ENCODE measurements at regions not wholly inside any gene's neighbourhood (a gene's known extent, or its start where the extent isn't known, plus 50 kb on each side); places are given as distances from the start of the nearest gene placed in this dataset.
"Not testable (repeated sequence)": the region's sequence is repeated elsewhere in the genome, so short reads cannot be mapped to it uniquely, and the experiment has no call there.

GRCh38 chrX:109878236-109878635 is 124.7 kb upstream of the TMEM164 start:
- no peak overlapping the region for H2AFZ ChIP-seq (ENCODE audit: low read length)
- H4K20me1 ChIP-seq (ENCODE audit: insufficient read depth, low read depth, low read length), result no peaks in the 10 kb centered on the region

GRCh38 chrX:109879991-109880390 is 122.9 kb upstream of the TMEM164 start:
- no peaks in the 10 kb centered on the region for H3K9me2 ChIP-seq (replicated peaks; ENCODE audit: insufficient read depth, low read length)
- H2AFZ ChIP-seq (ENCODE audit: low read length), result no peak overlapping the region
- no peaks in the 10 kb centered on the region for H4K20me1 ChIP-seq (ENCODE audit: insufficient read depth, low read depth, low read length)
- H3K27ac ChIP-seq (ENCODE audit: low read length), result no peak overlapping the region
- no peak overlapping the region for H3K4me3 ChIP-seq (ENCODE audit: low read length)
- H3K9me3 ChIP-seq (ENCODE audit: low read length), result no peaks in the 10 kb centered on the region
- no peaks in the 10 kb centered on the region for H3K4me1 ChIP-seq (ENCODE audit: low read length)
- no peak for DNase-seq
- H3K36me3 ChIP-seq (ENCODE audit: insufficient read depth, low read length), result no peaks in the 10 kb centered on the region
- no peaks in the 10 kb centered on the region for H3K79me2 ChIP-seq (ENCODE audit: low read length)
- H3K27me3 ChIP-seq (ENCODE audit: low read length), result no peaks in the 10 kb centered on the region
- H3K9ac ChIP-seq (ENCODE audit: low read length), result no peak overlapping the region
- H3K4me2 ChIP-seq (ENCODE audit: low read depth, low read length, poor library complexity, severe bottlenecking), result no peak overlapping the region

More at GRCh38 chrX:109878236-109878635, 124.7 kb upstream of the TMEM164 start:
- no peaks in the 10 kb centered on the region for H3K27me3 ChIP-seq (ENCODE audit: low read length)
- H3K4me2 ChIP-seq (ENCODE audit: low read depth, low read length, poor library complexity, severe bottlenecking), result no peak overlapping the region
- no peaks in the 10 kb centered on the region for H3K9me2 ChIP-seq (replicated peaks; ENCODE audit: insufficient read depth, low read length)
- no peak for DNase-seq
- no peak overlapping the region for H3K9ac ChIP-seq (ENCODE audit: low read length)
- no peak overlapping the region for H3K27ac ChIP-seq (ENCODE audit: low read length)
- H3K36me3 ChIP-seq (ENCODE audit: insufficient read depth, low read length), result no peaks in the 10 kb centered on the region
- H3K4me1 ChIP-seq (ENCODE audit: low read length), result no peaks in the 10 kb centered on the region
- H3K4me3 ChIP-seq (ENCODE audit: low read length), result no peak overlapping the region
- no peaks in the 10 kb centered on the region for H3K9me3 ChIP-seq (ENCODE audit: low read length)
- H3K79me2 ChIP-seq (ENCODE audit: low read length), result no peaks in the 10 kb centered on the region

DNA sequence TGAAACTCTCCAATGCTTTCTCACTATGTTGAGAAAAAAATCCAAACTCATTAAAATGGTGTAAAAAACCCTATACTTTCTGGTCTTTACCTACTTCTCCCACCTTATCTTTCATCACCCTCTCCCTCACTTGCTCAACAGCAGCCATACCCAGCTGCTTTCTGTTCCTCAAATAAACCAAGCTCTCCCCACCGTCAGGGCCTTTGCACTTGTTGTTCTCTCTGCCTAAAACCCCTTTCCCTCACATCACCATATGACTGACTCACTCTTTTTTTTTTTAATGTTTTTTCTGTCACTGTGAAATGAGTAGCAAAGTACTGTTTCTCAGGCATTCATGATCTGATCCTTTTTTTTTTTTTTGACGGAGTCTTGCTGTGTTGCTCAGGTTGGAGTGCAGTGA is 122.3 kb upstream of the TMEM164 start:
- no peaks in the 10 kb centered on the region for H3K9me3 ChIP-seq (ENCODE audit: low read length)
- H3K27ac ChIP-seq (ENCODE audit: low read length), result no peak overlapping the region
- H3K9ac ChIP-seq (ENCODE audit: low read length), result no peak overlapping the region
- no peaks in the 10 kb centered on the region for H3K36me3 ChIP-seq (ENCODE audit: insufficient read depth, low read length)
- no peaks in the 10 kb centered on the region for H3K9me2 ChIP-seq (replicated peaks; ENCODE audit: insufficient read depth, low read length)
- H2AFZ ChIP-seq (ENCODE audit: low read length), result no peak overlapping the region
- no peak overlapping the region for H3K4me2 ChIP-seq (ENCODE audit: low read depth, low read length, poor library complexity, severe bottlenecking)
- H3K79me2 ChIP-seq (ENCODE audit: low read length), result no peaks in the 10 kb centered on the region
- DNase-seq, result no peak
- no peaks in the 10 kb centered on the region for H3K4me1 ChIP-seq (ENCODE audit: low read length)
- H3K4me3 ChIP-seq (ENCODE audit: low read length), result no peak overlapping the region
- no peaks in the 10 kb centered on the region for H3K27me3 ChIP-seq (ENCODE audit: low read length)
- H4K20me1 ChIP-seq (ENCODE audit: insufficient read depth, low read depth, low read length), result no peaks in the 10 kb centered on the region

DNA sequence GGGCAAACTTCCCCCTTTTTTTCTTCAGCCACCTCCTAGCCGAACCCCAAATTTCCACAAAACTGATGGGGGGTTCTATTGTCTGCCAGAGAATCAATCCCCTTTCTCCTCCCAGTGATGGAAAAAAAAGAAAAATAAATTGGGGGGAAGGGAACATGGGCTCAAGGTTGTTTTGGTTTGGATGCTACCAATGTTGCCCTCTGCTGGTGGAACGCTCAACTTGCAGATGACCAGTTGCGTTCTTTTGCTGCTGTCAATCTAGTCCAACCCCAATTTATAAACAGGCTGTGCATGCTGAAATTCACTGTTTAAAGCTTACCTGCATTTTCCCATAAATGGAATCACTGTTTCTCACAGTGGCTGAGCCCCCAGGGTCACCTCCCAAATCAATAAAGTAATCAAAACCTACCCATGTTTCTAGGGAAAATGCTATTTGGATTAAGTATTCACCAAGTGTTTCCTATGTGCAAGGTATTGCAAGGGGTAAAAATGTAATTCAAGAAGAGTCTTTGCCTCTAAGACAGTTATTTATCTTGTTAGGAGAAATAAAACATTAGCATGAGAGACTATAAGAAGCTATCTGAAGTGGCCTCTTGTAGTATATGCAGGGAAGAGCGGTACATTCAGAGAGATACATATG is 116.7 kb upstream of the TMEM164 start:
- Histone ChIP-seq H3K9ac (ENCODE audit: low read length) (no peak overlapping the region), H3K9me2 (replicated peaks; ENCODE audit: insufficient read depth, low read length) (no peaks in the 10 kb centered on the region), H4K20me1 (ENCODE audit: insufficient read depth, low read depth, low read length) (no peaks in the 10 kb centered on the region), H3K36me3 (ENCODE audit: insufficient read depth, low read length) (no peaks in the 10 kb centered on the region), H3K27me3 (ENCODE audit: low read length) (no peaks in the 10 kb centered on the region), H3K4me2 (ENCODE audit: low read depth, low read length, poor library complexity, severe bottlenecking) (no peak overlapping the region), H2AFZ (ENCODE audit: low read length) (no peak overlapping the region), H3K27ac (ENCODE audit: low read length) (no peak overlapping the region), H3K9me3 (ENCODE audit: low read length) (no peaks in the 10 kb centered on the region), H3K79me2 (ENCODE audit: low read length) (no peaks in the 10 kb centered on the region), H3K4me3 (ENCODE audit: low read length) (no peak overlapping the region), H3K4me1 (ENCODE audit: low read length) (peaks cover 12% of the 10 kb centered on the region)
- peak; percentile 65 for DNase-seq

DNA sequence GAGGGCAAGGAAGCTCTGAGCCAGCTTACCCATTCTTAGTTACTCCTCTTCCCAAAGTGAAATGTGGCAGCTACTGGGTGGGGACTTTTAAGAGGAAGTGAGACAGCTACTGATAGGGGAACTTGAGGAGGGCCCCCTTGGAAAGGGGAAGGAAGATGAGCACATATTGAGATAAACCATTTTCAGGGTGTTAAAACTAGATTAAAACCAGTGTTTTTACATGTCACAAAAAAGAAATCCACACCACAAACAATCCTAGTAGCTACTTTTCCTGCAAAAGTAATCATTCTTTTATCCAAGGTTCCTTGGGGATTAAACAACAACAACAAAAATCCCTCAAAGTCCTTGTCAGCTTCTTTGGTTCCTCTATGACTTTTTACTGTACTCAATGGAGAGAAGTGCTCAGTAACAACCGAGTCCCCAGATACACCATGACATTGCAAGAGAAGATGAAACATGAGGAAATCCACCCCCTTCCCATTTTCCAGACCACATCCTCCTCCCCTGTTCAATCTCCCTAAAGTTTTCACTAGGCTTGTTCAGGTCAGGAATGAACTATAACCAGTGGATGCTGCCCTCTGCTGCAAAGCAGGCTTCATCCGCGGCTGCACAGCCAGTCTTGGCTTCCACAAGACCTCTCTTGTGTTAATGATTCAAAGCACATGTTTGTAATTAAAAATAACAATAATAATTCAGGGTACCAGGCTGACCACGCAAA is 113.5 kb upstream of the TMEM164 start:
- no peaks in the 10 kb centered on the region for H3K27me3 ChIP-seq (ENCODE audit: low read length)
- no peak overlapping the region for H3K27ac ChIP-seq (ENCODE audit: low read length)
- no peaks in the 10 kb centered on the region for H3K9me3 ChIP-seq (ENCODE audit: low read length)
- H3K36me3 ChIP-seq (ENCODE audit: insufficient read depth, low read length), result no peaks in the 10 kb centered on the region
- no peak overlapping the region for H3K4me3 ChIP-seq (ENCODE audit: low read length)
- peaks cover 12% of the 10 kb centered on the region for H3K4me1 ChIP-seq (ENCODE audit: low read length)
- no peak overlapping the region for H3K9ac ChIP-seq (ENCODE audit: low read length)
- H3K4me2 ChIP-seq (ENCODE audit: low read depth, low read length, poor library complexity, severe bottlenecking), result no peak overlapping the region
- DNase-seq, result peak; percentile 47
- H2AFZ ChIP-seq (ENCODE audit: low read length), result no peak overlapping the region
- H4K20me1 ChIP-seq (ENCODE audit: insufficient read depth, low read depth, low read length), result no peaks in the 10 kb centered on the region
- no peaks in the 10 kb centered on the region for H3K79me2 ChIP-seq (ENCODE audit: low read length)
- H3K9me2 ChIP-seq (replicated peaks; ENCODE audit: insufficient read depth, low read length), result no peaks in the 10 kb centered on the region

DNA sequence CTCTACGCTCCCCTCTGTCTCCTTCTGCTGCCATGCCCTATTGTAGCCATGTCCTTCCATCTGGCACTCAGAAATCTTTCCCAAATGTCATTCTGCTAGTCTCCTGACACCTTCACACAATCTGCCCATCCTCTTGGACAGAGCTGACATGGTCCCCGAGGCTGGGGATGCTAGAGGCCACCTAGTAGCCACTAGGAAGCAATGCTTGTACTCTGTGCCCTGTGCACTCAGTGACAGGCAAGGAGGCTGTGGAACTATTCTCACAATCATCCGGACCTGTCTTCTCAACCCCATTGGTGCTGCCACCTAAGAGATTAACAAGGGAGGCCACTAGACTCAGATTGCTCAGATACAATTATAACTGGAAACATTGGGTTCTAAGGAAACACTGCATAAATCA is 112.6 kb upstream of the TMEM164 start:
- H3K4me2 ChIP-seq (ENCODE audit: low read depth, low read length, poor library complexity, severe bottlenecking), result no peak overlapping the region
- no peak overlapping the region for H3K27ac ChIP-seq (ENCODE audit: low read length)

GRCh38 chrX:109890910-109891502 is 111.9 kb upstream of the TMEM164 start:
- no peak overlapping the region for H3K4me3 ChIP-seq (ENCODE audit: low read length)
- no peak overlapping the region for H3K4me2 ChIP-seq (ENCODE audit: low read depth, low read length, poor library complexity, severe bottlenecking)
- H3K27me3 ChIP-seq (ENCODE audit: low read length), result no peaks in the 10 kb centered on the region
- no peaks in the 10 kb centered on the region for H3K9me2 ChIP-seq (replicated peaks; ENCODE audit: insufficient read depth, low read length)
- no peak overlapping the region for H3K27ac ChIP-seq (ENCODE audit: low read length)
- H3K9ac ChIP-seq (ENCODE audit: low read length), result no peak overlapping the region
- H3K4me1 ChIP-seq (ENCODE audit: low read length), result peaks cover 12% of the 10 kb centered on the region
- H3K9me3 ChIP-seq (ENCODE audit: low read length), result no peaks in the 10 kb centered on the region
- no peaks in the 10 kb centered on the region for H4K20me1 ChIP-seq (ENCODE audit: insufficient read depth, low read depth, low read length)
- no peaks in the 10 kb centered on the region for H3K36me3 ChIP-seq (ENCODE audit: insufficient read depth, low read length)
- DNase-seq, result peak; percentile 85
- no peak overlapping the region for H2AFZ ChIP-seq (ENCODE audit: low read length)
- H3K79me2 ChIP-seq (ENCODE audit: low read length), result no peaks in the 10 kb centered on the region

More for the DNA sequence above, 112.6 kb upstream of the TMEM164 start:
- no peaks in the 10 kb centered on the region for H3K9me2 ChIP-seq (replicated peaks; ENCODE audit: insufficient read depth, low read length)
- no peaks in the 10 kb centered on the region for H3K9me3 ChIP-seq (ENCODE audit: low read length)
- DNase-seq, result no peak
- no peaks in the 10 kb centered on the region for H3K36me3 ChIP-seq (ENCODE audit: insufficient read depth, low read length)
- peaks cover 12% of the 10 kb centered on the region for H3K4me1 ChIP-seq (ENCODE audit: low read length)
- no peak overlapping the region for H3K4me3 ChIP-seq (ENCODE audit: low read length)
- H2AFZ ChIP-seq (ENCODE audit: low read length), result no peak overlapping the region
- H3K79me2 ChIP-seq (ENCODE audit: low read length), result no peaks in the 10 kb centered on the region
- H4K20me1 ChIP-seq (ENCODE audit: insufficient read depth, low read depth, low read length), result no peaks in the 10 kb centered on the region
- H3K9ac ChIP-seq (ENCODE audit: low read length), result no peak overlapping the region
- H3K27me3 ChIP-seq (ENCODE audit: low read length), result no peaks in the 10 kb centered on the region

DNA sequence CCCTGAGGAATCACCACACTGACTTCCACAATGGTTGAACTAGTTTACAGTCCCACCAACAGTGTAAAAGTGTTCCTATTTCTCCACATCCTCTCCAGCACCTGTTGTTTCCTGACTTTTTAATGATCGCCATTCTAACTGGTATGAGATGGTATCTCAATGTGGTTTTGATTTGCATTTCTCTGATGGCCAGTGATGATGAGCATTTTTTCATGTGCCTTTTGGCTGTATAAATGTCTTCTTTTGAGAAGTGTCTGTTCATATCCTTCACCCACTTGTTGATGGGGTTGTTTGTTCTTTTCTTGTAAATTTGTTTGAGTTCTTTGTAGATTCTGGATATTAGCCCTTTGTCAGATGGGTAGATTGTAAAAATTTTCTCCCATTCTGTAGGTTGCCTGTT is 106.9 kb upstream of the TMEM164 start:
- not testable (repeated sequence) for H3K27me3 ChIP-seq (ENCODE audit: low read length)

More for the DNA sequence above, 106.9 kb upstream of the TMEM164 start:
- not testable (repeated sequence) for H4K20me1 ChIP-seq (ENCODE audit: insufficient read depth, low read depth, low read length); H3K79me2 ChIP-seq (ENCODE audit: low read length); H2AFZ ChIP-seq (ENCODE audit: low read length); DNase-seq; H3K27ac ChIP-seq (ENCODE audit: low read length); H3K9me2 ChIP-seq (replicated peaks; ENCODE audit: insufficient read depth, low read length); H3K4me2 ChIP-seq (ENCODE audit: low read depth, low read length, poor library complexity, severe bottlenecking); H3K36me3 ChIP-seq (ENCODE audit: insufficient read depth, low read length); H3K9me3 ChIP-seq (ENCODE audit: low read length); H3K4me3 ChIP-seq (ENCODE audit: low read length); H3K4me1 ChIP-seq (ENCODE audit: low read length); H3K9ac ChIP-seq (ENCODE audit: low read length)
